Midbrain (tissue), 1 donor: ENCODE measurements at regions not wholly inside any gene's neighbourhood (a gene's known extent, or its start where the extent isn't known, plus 50 kb on each side); places are given as distances from the start of the nearest gene placed in this dataset.

Experiments
- DNase-seq: peaks from one replicate; lab custom pipeline; 2025; lab: John Stamatoyannopoulos, UW

- DNase-seq, result no peak
Measured at GRCh38 chr17:63338272-63338671, 107.8 kb downstream of the CYB561 start.

- no peak for DNase-seq
Measured at GRCh38 chr17:63341276-63341675, 104.8 kb downstream of the CYB561 start.

- no peak for DNase-seq
Measured at GRCh38 chr17:63344383-63344782, 101.7 kb downstream of the CYB561 start.

GRCh38 chr17:63345611-63346010 lies 100.5 kb downstream of the CYB561 start:
- DNase-seq, result no peak

- no peak for DNase-seq
Measured at GRCh38 chr17:63347475-63347874, 98.6 kb downstream of the CYB561 start.

GRCh38 chr17:63349478-63350000 lies 96.6 kb downstream of the CYB561 start:
- DNase-seq, result no peak

GRCh38 chr17:63350364-63350763 lies 95.7 kb downstream of the CYB561 start:
- no peak for DNase-seq

- no peak for DNase-seq
Measured at GRCh38 chr17:63354256-63354655, 91.8 kb downstream of the CYB561 start.

GRCh38 chr17:63356337-63356757 lies 89.8 kb downstream of the CYB561 start:
- DNase-seq, result no peak

- DNase-seq, result no peak
Measured at GRCh38 chr17:63358111-63358839, 87.8 kb downstream of the CYB561 start.

- no peak for DNase-seq
Measured at GRCh38 chr17:63358956-63359355, 87.2 kb downstream of the CYB561 start.

- no peak for DNase-seq
Measured at GRCh38 chr17:63361182-63361581, 84.9 kb downstream of the CYB561 start.

GRCh38 chr17:63362115-63362514 lies 84.0 kb downstream of the CYB561 start:
- DNase-seq, result no peak

GRCh38 chr17:63364387-63364786 lies 81.7 kb downstream of the CYB561 start:
- no peak for DNase-seq

GRCh38 chr17:63364944-63365343 lies 81.2 kb downstream of the CYB561 start:
- DNase-seq, result no peak

GRCh38 chr17:63365366-63366240 lies 80.5 kb downstream of the CYB561 start:
- no peak for DNase-seq

- DNase-seq, result no peak
Measured at GRCh38 chr17:63366241-63366566, 79.9 kb downstream of the CYB561 start.

- no peak for DNase-seq
Measured at GRCh38 chr17:63369233-63369632, 76.9 kb downstream of the CYB561 start.

- no peak for DNase-seq
Measured at GRCh38 chr17:63370696-63371095, 75.4 kb downstream of the CYB561 start.

- DNase-seq, result no peak
Measured at GRCh38 chr17:63376949-63377348, 69.2 kb downstream of the CYB561 start.

GRCh38 chr17:63378411-63379375 lies 67.4 kb downstream of the CYB561 start:
- DNase-seq, result no peak

GRCh38 chr17:63379636-63380035 lies 66.5 kb downstream of the CYB561 start:
- DNase-seq, result no peak
